SW 1271 (cell line): ENCODE measurements at regions not wholly inside any gene's neighbourhood (a gene's known extent, or its start where the extent isn't known, plus 50 kb on each side); places are given as distances from the start of the nearest gene placed in this dataset.
"Not testable (repeated sequence)": the region's sequence is repeated elsewhere in the genome, so short reads cannot be mapped to it uniquely, and the experiment has no call there.

ENCODE experiments used
- DNase-seq, 2 experiments: peaks; one replicate each; lab custom pipeline; 2025; lab: John Stamatoyannopoulos, UW

DNA sequence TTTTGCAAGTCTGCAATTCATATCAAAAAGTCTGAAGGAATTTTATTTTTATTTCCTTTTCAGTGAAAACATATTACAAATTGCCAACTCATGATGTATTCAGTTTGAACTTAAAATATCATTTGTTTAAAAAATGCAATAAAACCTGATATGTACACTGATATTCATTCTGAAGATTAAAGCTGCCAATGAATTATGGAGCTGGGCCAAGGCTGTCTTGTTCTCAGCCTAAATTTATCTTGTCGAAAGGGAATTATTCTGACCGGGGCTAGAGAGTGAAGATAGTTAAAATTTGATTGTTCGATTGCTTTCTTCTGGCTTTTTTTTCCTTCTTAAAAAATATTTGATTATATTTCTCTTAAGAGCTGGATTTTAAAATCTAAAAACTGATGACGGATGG is 54.0 kb upstream of the RBFOX1 start:
- no peak for DNase-seq

DNA sequence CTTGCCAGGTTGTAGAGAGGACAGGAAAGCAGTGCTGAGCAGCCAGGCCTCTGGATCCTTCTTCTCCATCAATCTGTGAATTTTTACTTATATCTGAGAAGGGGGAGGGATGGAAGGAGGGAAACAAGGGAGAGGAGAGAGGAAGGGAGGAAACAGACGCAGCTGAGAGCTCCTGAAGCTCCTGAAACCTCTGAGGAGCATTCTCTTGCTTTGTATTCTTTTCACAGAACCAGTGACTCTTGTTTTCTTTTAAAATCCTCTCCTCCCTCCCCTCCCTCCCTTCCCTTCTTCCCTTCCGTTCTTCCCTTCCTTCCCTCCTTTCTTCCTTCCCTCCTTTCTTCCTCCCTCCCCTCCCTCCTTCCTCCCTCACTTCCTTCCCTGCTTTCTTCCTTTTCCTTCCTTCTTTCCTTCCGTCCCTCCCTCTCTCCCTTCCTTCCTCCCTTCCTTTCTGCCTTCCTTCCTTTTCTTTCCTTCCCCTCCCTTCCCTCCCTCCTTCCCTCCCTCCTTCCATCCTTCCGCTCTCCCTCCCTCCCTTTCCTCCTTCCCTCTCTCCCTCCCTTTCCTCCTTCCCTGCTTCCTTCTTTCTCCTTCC is 60.0 kb upstream of the RBFOX1 start:
- DNase-seq = no peak

DNA sequence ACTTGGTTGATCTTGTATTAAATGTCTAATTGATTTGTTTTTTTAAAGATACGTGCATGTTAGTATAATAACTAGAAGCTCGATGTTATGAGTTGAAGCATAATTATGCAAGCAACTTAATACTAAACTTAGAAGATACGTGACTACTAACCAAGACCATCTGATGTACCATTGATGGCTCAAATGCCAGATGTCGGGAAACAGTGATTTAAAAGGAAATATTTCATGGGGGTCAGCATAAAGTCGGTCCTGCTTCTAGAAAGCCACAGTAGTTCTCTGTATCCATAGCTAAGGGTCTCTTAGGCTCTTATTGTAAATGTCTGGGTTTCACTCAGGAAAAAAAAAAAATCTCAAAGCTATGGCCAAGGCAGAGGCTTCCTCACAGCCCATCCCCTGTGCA is 61.2 kb upstream of the RBFOX1 start:
- no peak for DNase-seq

DNA sequence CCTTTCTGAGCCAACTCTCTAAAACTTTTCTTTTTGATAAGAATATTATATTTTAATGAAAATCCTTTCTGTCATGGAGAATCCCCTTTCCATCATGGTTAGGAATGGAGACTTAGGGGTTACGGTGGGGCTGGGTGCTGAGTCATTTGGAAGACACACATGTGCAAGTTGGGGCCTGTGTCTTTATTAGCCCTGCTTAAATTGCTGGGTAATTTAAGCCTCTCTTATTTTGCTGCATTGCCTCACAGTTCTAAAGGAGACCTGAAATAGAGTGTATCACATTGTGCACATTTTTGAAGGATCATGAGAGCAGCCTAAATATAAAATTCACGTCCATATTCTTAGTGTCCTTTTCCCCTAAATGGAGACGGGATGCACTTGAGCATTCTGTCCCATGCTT is 61.8 kb upstream of the RBFOX1 start:
- DNase-seq = no peak

DNA sequence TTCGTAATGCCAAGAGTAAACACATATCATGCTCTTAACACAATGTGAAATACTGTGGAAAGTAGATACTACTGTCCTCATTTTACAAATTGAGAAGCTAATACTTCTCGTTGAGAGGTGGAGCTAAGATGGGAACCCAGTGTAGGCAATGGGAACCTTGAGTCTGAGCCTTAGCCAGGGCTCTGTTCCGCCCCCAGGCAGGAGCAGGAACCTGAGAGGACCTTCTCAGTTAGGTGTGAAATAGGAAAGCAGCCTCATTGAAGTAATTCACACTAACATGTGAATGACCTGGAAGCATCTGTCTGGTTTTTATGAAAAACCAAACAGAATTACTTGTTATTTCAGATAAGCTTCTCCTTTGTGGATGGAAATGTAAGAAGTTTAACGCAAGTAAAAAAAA is 62.6 kb upstream of the RBFOX1 start:
- no peak for DNase-seq

DNA sequence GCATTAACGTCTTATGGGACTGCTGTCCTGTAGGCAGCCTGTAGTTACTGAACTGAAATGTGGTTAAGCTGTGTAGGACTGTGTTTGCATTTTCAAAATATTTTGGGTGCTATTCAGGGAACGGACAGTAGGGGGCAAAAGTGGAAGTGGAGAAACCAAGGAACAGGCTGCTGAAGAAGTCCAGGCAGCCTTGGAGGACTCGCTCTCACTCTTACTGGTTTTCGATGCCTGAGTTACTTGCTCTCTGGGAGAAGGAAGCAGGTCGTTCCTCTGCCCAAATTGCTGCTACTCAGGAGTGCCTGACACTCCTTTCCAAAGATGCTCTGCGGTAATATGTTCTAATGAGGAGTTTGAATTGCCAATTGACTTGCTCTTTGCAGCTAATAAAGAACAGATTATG is 64.5 kb upstream of the RBFOX1 start:
- DNase-seq = peak in 1 of 2 experiments; percentile 6

DNA sequence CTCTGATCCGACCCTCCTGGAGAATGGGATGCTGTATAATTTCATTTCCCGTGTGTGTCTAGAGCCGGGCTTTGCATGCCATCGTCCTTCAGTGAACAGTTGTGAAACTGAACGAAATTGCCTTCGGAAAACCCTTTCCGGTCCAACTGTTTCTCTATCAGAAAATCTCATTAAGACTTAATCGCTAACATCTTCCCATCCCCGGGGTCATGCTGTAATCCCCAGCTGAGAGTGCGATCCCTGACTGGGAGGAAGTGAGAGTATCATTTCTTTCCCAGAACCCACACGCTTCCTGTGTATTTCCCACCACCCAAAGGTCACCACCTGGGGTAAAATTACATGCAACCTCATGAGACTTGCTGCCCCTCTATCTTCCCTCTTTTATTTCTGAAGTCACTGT is 75.6 kb upstream of the RBFOX1 start:
- DNase-seq = no peak

DNA sequence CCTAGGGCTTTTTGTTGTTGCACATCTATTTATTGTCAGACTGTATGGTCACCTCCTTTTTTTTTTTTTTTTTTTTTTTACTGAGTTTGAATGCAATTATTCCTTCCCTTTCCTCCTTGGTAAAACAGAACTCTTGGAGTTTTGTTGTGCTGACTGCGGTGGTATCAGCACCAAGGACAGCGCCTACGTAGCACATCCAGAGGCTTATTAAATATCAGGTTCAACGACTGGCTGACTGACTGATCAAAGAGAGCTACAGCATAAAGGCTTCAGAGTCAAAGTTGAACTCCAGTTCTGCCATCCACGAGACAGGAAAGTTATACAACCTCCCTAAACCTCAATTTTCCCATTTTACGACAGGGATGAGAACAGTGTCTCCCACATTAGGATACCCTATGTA is 86.1 kb upstream of the RBFOX1 start:
- DNase-seq = no peak

DNA sequence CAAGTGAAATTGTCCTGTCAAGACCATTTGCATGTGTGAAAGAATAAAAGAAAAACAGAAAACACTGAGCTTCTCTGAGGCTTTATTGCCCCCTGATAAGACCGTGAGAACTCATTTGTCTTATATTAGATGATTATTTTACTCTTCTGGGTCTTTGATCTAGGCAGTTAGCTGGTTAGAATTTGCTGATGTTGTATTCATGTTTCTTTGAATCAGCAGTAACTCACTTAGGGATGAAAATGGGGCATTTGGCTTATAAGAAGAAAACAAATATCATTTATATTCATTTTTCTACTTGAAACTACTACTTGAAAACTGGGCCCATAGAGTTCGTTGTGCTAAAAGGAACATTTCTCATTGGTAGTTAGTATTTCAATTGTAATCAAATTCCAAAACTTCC is 93.1 kb upstream of the RBFOX1 start:
- no peak for DNase-seq

DNA sequence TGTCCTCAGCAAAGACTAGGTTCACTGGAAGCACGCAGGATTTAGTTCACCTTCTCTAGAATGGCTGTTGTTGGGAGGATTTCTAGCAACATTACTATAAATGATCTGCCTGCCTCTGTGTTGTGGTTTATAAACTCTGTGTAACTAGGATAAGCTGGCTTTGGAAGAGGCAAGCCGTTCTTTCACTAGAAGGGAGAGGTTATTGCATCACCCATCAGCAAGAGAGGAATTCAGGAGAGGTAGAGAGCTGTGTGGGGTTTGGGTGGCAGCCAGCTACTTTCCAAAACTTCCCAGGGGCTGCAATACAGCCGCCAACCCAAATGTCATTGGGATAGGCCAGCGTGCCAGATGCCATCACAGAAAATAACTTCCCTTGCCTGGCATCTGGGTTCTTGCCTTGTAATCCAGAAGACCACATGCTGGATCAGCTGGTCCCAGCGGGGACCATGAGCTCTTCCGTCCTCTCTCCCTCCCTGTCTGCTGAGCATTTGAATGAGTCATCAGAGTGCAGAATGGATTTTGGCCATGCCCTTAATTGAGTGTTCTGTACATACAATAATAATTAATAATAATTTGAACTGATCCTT is 95.7 kb upstream of the RBFOX1 start:
- no peak for DNase-seq

DNA sequence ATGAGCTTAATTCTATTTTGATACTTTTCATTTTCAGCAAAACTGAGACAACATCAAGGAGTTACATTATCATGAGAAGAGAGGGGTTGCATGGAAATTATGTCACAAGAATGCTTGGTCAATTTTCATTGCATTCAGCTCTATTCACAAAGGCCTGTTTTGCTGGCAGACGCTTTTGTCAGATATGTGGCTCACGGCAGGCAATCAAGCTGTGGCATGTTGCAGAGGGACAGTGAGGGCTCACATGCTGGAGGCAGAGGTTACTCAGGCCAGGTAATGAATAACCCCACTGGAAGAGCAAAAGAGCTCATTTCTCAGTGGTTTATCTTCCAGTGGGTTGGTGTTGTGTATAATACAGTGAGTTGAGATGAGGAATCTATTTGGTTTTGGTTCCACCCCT is 98.7 kb upstream of the RBFOX1 start:
- no peak for DNase-seq

DNA sequence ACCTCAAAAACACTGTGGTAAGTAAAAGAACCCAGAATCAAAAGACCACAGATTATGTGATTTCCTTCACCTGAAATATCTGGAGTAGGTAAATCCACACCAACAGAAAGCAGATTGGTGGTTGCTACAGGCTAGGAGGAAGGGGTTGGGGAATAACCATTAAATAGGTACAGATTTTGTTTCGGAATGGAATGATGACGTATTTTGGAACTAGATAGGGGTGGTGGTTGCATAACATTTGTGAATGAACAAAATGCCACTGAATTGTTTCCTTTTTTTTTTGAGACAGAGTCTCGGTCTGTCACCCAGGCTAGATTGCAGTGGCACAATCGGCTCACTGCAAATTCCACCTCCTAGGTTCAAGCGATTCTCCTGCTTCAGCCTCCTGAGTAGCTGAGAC is 100.9 kb upstream of the RBFOX1 start:
- DNase-seq = no peak

DNA sequence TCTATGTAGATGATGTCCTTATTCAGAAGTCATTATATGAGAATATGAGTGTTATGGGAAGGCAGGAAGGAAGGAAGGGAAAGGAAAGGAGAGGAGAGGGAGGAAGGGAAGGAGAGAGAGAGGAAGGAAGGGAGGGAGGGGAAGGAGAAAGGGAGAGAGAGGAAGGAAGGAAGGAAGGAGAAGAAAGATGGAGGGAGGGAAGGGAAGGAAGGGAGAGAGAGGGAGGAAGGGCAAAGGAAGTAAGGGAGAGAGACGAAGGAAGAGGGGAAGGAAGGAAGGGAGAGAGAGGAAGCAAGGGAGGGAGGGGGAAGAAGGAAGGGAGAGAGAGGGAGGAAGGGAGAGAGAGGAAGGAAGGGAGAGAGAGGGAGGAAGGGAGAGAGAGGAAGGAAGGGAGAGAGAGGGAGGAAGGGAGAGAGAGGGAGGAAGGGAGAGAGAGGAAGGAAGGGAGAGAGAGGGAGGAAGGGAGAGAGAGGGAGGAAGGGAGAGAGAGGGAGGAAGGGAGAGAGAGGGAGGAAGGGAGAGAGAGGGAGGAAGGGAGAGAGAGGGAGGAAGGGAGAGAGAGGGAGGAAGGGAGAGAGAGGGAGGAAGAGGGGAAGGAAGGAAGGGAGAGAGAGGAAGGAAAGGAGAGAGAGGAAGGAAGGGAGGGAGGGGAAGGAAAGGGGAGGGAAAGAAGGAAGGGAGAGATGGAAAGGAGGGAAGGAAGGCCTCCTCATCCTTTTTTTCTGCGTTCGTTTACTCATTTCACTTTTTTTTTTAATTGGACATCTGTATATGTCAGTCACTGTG is 103.0 kb upstream of the RBFOX1 start:
- not testable (repeated sequence) for DNase-seq

DNA sequence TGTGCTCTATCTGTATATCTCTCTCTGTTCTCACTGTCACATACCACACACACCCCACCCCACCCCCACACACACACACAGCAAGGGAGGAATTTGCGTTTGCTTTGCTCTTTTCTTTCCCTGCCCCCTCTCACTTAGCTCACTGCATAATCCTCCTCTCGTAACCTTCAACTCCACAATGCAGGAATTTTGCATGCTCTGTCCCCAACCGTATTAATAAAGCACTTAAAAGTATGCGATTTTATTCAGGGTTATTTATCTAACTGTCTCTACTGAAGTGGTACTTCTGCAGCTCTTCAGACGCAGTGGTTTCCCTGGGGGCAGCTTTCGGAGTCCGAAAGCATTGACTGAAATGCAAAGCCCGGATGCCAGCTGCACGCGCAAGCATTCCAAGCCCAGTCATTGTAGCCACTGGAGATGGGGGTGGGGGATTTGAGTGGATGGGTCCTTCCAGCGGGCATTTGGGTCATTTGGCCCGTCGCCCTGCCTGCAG is 105.4 kb upstream of the RBFOX1 start:
- no peak for DNase-seq

DNA sequence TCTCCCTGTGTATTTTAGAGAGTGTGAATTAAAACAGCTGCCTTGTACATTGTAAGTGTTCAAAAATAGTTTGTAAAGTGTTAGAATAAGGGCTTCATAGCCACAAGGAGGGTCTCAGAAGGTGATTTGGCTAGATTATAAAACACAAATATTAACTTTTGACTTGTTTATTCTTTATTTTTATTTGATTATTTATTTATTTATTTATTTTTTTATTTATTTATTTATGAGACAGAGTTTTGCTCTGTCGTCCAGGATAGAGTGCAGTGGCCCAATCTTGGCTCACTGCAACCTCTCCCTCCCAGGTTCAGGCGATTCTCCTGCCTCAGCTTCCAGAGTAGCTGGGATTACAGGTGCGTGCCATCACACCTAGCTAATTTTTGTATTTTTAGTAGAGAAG is 111.5 kb upstream of the RBFOX1 start:
- no peak for DNase-seq

DNA sequence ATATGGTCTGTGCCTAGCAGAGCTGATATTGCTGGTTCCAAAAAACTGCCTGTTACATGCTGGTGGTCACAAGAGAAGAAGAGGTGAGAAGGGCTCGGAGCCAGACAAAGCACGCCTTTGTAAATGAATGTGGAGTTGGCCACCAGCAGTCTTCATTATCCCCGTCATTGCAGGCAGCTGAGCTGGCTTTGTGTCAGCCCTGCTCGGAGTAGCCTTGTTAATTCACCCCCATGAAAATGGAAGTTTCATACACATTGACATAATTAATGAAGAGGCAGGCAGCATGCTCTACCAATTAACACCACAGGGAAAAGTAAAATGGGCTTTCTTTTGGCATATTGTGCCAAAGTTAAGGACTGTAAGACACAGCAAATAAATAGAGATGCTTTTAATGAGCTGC is 113.7 kb upstream of the RBFOX1 start:
- no peak for DNase-seq

DNA sequence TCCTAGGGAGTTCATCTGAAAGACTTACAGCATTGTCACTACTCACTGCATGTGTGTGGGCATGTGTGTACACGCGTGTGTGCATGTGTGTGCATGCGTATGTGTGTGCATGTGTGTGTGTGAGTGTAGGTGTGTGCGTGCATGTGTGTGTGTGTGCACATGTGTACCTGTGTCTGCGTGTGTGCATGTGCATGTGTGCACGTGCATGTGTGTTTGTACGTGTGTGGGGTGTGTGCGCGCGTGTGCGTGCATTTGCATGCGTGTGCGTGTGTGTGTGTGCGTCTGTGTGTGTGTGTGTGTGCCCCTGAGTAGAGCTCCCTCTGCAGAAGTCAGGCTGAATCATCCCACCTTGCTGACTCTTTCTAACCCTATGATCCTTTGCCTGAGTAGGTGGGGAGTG is 114.8 kb upstream of the RBFOX1 start:
- DNase-seq = no peak

DNA sequence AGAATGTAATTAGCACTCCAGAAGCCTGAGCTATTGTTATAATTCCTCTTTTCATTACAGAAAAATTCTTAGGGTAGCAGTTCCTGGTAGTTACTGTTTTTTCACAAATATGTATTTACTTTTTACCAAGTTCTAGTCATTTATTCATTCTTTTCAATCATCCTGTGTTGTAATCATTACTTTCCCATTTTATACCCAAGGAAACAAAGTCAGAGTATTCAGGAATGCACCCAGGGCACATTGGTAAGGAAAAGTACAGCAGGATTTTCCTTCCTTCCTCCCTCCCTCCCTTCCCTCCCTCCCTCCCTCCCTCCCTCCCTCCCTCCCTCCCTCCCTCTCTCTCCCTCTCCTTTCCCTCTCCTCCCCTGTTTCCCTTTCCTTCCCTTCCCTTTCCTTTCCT is 115.9 kb upstream of the RBFOX1 start:
- no peak for DNase-seq

DNA sequence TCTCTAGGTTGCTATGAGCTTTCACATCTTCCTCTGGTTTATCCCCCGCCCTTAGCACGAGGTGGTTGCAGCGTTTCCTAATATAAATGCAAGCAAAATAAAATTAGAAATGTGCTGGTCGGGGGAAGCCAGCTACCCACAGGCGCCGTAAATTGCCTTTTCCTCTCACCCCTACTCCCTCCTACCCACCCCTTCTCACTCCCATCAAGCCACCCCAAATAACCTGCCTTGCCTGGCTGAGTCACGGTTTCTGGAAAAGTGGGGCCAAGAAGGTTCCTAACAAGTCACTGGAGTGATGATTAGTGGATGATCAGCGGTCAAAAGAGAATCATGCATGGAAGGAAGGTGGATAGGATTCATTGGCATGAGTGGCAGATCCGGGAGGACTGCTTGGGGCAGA is 120.9 kb upstream of the RBFOX1 start:
- DNase-seq = no peak

DNA sequence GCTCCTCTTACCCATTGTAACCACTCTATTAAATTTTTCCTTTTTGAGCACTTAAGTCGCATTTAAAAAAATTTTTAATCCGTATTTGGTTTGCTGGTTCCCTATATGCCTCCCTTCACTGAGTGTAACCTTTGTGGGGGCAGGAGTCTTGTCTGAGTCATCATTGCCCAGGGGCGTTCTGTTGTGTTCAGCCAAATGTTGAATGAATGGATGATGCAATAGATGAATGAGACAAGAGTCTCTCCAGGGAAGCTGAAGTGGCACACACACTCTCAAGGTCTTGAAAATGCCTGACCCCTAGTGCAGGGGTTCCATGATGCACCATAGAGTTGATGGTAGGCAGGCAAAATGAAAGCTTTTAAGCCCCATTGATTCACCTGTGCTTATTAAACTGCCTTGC is 123.0 kb upstream of the RBFOX1 start:
- no peak for DNase-seq

DNA sequence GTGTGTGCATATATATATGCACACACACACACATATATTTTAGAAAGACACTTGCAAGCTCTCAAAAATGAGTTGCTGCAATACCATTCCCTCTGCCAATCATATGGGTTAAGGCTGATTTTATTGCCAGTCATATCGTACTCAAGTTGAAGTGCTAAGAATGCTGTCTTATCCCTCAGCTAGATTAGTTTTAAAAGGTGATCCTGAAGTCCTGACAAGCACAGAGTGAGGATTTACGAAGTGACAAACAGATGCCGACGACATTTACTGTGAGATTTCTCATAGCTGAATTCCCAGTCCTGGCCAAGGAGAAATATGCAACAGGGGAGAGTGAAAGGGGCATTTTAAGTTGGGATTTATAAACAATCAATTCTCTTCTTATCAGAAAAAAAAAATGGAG is 126.2 kb upstream of the RBFOX1 start:
- DNase-seq = no peak

DNA sequence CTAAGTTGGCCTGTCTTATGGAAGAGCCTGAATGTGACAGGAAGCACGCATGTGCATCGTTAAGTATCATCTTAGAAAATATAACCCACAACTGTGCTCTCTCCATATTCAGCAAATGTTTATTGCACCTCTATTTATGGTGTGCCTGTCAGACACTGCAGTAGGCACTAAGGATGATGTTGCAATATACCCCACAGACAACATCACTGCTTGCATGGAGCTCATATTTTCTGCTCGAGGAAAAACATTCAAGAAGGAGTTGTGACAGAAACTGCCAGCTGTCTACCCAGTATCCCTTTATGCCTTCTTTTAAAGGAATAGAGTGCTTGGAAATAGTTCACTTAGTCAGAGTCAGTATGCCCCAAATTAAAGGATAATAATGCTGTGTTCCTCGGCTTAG is 132.3 kb upstream of the RBFOX1 start:
- DNase-seq = no peak

DNA sequence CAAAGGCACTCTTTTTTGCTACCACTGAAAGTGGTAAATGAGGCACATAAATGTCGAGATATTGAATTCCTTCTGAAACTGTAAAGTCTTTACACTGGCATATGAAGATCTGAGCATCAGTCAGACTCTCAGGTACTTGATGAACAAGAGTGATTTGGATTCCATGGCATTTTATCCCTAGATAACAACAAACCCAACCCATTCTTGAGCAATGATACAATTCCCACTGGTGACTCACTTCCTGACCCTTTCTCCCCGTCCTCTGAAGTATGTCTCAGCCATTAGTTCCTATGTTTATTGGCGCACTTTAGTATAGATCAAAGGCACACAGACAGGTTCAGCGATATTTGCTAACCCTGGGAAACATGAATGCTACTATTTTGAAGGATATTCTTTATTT is 147.0 kb upstream of the RBFOX1 start:
- peak in 1 of 2 experiments; percentile 45 for DNase-seq

DNA sequence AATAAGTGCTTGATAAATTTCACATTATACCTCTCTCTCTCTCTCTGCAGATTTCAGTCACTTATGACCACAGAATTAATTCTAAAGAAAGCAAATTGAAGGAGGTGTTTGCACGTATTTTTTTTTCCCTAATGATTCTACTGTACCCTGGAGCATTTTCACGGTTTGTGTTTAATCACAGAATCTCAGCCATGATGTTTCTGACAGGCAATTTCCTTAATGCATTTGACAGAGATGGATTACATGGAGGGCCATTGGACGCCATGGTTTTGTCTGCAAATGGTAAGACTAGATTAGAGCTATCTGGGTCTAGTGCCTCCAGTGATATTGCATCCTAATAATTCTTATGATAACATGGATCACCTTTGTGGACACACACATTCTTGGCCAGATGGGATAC is 147.5 kb upstream of the RBFOX1 start:
- DNase-seq = no peak
